ENCODE measurements at regions not wholly inside any gene's neighbourhood (a gene's known extent, or its start where the extent isn't known, plus 50 kb on each side); places are given as distances from the start of the nearest gene placed in this dataset.
"Not testable (repeated sequence)": the region's sequence is repeated elsewhere in the genome, so short reads cannot be mapped to it uniquely, and the experiment has no call there.

- DNase-seq = no peak
These were observed 177.5 kb upstream of the TMEM45B start for GRCh38 chr11:129637983-129638776.

GRCh38 chr11:129639300-129639699 is 176.3 kb upstream of the TMEM45B start:
- DNase-seq = no peak

- DNase-seq = no peak
These were observed 175.0 kb upstream of the TMEM45B start for GRCh38 chr11:129640671-129641070.

GRCh38 chr11:129643031-129643721 is 172.5 kb upstream of the TMEM45B start:
- no peak for DNase-seq

GRCh38 chr11:129644326-129644725 is 171.3 kb upstream of the TMEM45B start:
- DNase-seq = no peak

- DNase-seq = no peak
These were observed 169.7 kb upstream of the TMEM45B start for GRCh38 chr11:129645943-129646342.

- not testable (repeated sequence) for DNase-seq
These were observed 165.6 kb upstream of the TMEM45B start for GRCh38 chr11:129650044-129650443.

- no peak for DNase-seq
These were observed 162.8 kb upstream of the TMEM45B start for GRCh38 chr11:129652835-129653234.

- DNase-seq = no peak
These were observed 160.3 kb upstream of the TMEM45B start for GRCh38 chr11:129655247-129655832.

- DNase-seq = no peak
These were observed 157.7 kb upstream of the TMEM45B start for GRCh38 chr11:129657866-129658525.

- no peak for DNase-seq
These were observed 157.2 kb upstream of the TMEM45B start for GRCh38 chr11:129658526-129658867.

- no peak for DNase-seq
These were observed 134.7 kb upstream of the TMEM45B start for GRCh38 chr11:129680907-129681306.

- DNase-seq = no peak
These were observed 134.1 kb upstream of the TMEM45B start for GRCh38 chr11:129681344-129682114.

GRCh38 chr11:129686269-129686668 is 129.4 kb upstream of the TMEM45B start:
- DNase-seq = no peak

- DNase-seq = no peak
These were observed 124.5 kb upstream of the TMEM45B start for GRCh38 chr11:129691142-129691541.

- no peak for DNase-seq
These were observed 121.1 kb upstream of the TMEM45B start for GRCh38 chr11:129694538-129694937.

GRCh38 chr11:129694966-129695365 is 120.7 kb upstream of the TMEM45B start:
- DNase-seq = no peak

GRCh38 chr11:129695571-129696308 is 119.9 kb upstream of the TMEM45B start:
- peak; percentile 24 for DNase-seq

- no peak for DNase-seq
These were observed 119.2 kb upstream of the TMEM45B start for GRCh38 chr11:129696309-129696989.

GRCh38 chr11:129698212-129698611 is 117.4 kb upstream of the TMEM45B start:
- DNase-seq = no peak

- no peak for DNase-seq
These were observed 115.8 kb upstream of the TMEM45B start for GRCh38 chr11:129699711-129700304.

Data from midbrain (tissue), 1 donor.